T-helper 22 cell (primary cell): ENCODE measurements at regions not wholly inside any gene's neighbourhood (a gene's known extent, or its start where the extent isn't known, plus 50 kb on each side); places are given as distances from the start of the nearest gene placed in this dataset.

Experiments used
- DNase-seq: peaks from one replicate; pipeline ENCODE4 v3.0.0-alpha.2; 2020; ENCODE audit warnings: low read depth

- no peak for DNase-seq
Measured at GRCh38 chr1:87615491-87615890, 286.8 kb downstream of the LMO4 start.

- DNase-seq, result no peak
Measured at GRCh38 chr1:87615901-87616300, 287.2 kb downstream of the LMO4 start.

GRCh38 chr1:87620807-87621206, 292.1 kb downstream of the LMO4 start:
- DNase-seq, result no peak

DNA sequence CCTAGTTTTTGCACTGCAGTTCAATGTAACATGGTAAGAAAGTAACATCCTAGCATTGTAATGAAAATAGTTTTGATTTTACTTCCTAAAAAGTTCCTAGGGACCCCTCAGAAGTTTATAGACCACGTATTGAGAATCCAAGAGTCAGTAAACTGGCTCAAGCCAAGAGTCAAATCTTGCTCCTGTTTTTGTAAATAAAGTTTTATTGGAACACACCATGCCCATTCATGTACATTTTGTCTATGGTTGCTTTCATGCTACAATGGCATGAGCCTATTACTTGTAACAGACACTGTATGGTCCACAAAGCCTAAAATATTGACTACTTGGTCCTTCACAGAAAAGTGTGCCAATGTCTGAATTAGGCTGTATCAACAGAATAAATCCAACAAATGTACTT, 301.0 kb downstream of the LMO4 start:
- no peak for DNase-seq

- no peak for DNase-seq
Measured at GRCh38 chr1:87632232-87632631, 303.6 kb downstream of the LMO4 start.

DNA sequence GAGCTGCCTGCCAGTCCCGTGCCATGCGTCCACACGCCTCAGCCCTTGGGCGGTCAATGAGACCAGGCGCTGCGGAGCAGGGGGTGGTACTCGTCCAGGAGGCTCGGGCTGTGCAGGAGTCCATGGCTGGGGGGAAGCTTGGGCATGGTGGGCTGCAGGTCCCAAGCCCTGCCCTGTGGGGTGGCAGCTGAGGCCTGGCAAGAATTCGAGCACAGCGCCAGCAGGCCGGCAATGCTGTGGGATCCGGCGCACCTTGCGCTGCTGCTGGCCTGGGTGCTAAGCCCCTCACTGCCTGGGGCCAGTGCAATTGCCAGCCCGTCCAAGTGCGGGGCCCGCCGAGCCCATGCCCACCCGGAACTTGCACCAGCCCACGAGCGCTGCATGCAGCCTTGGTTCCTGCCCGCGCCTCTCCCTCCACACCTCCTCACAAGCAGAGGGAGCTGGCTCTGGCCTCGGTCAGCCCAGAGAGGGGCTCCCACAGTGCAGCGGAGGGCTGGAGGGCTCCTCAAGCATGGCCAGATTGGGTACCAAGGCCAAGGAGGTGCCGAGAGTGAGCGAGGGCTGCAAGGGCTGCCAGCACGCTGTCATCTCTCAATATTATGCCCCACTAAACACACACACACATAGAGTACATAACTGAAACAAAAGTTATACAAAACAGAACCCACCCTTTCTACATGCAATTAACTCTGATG, 307.7 kb downstream of the LMO4 start:
- DNase-seq, result no peak

DNA sequence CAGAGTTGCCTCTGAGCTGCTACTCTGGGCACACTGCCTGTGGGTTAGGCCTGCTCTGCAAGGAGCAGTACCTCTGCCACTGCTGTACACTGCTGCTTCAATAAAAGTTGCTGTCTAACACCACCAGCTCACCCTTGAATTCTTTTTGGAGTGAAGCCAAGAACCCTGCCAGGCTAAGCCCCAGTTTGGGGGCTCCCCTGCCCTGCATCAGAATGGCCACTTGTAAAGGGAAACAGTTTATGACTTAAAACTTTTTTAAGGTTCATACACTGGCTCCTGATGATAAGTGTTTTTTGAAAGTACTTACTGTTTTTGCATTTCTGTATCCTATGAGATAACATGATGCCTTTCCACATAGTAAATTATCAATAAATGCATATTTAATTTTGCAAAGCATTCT, 310.0 kb downstream of the LMO4 start:
- DNase-seq, result no peak

DNA sequence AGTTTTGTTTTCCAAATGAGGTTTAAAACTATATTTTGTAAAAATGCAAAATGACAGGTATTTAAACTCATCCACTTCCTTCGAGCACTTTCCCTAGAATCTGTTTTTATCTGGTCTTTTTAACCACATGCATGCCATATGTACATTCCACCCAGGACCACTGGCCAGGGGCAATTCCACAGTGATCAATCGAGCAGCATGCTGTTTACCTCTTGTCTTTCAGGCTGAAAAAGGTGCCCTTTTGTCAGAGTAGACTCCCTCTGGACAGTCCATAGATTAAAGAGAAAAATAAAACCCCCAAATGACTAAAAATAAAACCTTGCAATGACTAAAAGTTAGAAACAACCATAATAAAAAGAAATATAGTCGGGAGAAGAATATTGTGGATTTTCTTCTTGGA, 313.3 kb downstream of the LMO4 start:
- DNase-seq, result no peak

- no peak for DNase-seq
Measured at GRCh38 chr1:87642581-87643221, 314.0 kb downstream of the LMO4 start.

DNA sequence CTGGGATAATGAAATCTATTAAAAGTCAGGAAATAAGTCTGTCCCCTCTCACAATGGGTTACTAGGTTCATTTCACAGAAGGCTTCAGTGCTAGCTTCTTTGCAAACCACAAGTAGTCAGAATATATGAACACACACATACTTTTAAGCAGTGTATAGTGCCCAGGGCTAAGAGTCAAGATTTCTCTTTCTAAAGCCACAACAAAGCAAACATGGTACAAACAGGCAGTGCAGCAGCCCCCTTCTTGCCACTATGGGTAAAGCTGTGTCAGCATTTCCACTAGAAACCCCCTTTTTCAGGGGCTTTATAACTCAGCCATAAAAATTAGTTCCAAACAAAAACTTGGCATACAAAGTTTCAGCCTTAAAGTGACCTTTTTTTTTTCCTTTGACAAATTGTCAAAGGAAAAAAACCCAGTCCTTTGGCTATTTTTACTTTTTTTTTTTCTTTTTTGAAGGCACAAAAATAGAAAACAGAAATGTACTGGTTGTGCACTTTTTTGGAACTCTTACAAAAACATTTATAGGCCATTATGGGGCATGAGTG, 315.4 kb downstream of the LMO4 start:
- no peak for DNase-seq

DNA sequence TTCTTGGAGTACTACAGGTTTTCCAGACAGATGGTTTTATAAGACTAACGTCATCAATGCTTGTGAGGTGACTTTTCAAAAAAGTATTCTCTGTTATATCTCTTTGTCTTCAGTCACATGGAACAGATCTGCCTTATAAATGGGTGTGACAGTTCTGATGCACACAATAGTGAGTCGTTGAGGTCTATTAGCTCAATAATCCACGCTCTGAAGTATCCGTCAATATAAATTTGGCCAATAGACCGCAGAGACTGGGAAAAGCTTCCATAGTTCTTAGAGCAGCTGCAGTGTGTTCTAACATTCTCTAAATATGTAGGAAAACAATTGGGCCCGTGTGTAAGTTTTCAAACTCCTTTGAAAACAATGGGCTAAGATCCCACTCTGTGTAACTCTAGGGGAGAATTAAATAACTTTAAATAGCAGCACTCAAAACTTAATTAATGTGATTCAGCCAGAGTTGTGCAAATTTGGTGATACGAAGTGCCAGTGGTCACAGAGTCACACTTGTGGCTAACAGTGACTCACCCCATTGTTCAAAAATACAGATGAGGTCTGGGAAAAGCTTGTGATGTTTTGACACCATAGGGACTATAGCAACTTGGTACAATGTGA, 316.0 kb downstream of the LMO4 start:
- DNase-seq, result no peak

- DNase-seq, result no peak
Measured at GRCh38 chr1:87647430-87648177, 318.9 kb downstream of the LMO4 start.

GRCh38 chr1:87648323-87649119, 319.8 kb downstream of the LMO4 start:
- no peak for DNase-seq

DNA sequence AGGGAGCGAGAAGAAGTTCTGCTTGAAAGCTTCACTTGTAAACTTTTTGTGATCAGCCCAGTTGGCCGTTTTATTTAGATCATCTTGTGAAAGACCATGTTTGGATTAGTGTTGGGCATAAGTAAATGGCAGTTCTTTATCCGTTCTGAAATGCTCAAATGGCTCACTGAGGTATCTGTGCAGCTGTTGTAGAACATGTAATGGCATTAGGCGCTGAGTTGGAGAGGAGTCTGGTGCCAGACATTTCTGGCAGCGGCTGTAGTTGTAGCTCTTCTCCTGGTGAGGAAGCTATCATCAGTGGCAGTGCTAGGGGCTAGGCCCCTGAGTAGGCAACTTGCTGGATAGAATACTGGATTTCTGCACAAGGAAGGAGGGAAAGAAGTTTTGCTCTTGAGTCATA, 321.6 kb downstream of the LMO4 start:
- DNase-seq, result no peak

GRCh38 chr1:87652176-87652575, 323.5 kb downstream of the LMO4 start:
- DNase-seq, result no peak

DNA sequence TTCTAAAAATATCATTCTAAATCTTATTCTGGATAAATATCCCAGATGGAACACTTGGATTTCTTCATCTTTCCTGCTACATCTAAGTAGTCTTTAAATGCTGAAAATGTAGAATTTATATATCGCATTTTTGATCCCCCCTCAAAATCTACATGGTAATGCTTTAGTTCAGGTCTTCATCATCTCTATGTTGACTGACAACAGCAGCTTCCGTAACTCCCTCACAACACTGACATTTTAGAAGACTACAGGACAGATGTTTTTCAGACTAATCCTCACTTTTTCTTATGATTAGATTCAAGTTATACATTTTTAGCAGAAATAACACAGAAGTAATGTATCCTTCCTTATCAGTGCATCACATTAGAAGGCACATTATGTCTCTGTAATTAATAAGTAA, 336.5 kb downstream of the LMO4 start:
- no peak for DNase-seq

- no peak for DNase-seq
Measured at GRCh38 chr1:87666681-87667080, 338.0 kb downstream of the LMO4 start.

DNA sequence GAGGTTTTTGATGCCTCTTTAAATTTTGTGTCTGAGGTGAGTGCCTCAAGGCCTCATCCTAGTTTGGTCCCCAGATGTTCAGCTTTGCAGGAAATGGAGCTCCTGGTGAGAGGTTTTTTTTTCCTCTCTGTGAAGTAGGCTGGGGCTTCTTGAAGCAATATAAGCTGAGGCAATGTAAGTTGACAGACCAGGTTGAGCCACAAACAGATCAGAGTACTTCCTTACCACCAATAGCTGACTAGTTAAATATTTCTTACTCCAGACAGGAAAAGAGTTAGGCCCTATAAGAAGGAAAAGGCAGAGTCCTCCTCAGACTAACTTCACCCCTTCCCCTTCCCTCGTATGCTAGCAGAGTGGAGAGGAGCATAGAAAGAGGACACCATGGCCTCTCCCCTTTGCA, 341.0 kb downstream of the LMO4 start:
- DNase-seq, result no peak

DNA sequence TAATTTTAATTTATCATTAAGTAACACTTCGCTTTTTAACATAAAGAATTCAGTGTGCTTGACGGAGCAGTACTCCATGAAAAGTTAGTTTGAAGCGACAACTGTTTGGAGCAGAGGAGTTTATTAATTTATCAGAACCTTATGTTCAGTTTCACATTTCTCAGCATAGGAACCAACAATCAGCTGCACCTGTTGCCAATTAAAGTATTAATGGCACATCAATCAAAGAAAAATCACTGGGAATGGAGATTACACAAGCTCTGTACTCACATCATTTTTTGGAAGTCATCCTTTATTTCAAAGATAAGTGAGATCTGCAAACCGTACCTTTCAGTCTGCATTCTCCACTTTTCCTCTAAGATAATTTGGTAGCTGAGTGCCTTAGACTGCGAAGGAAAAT, 344.6 kb downstream of the LMO4 start:
- no peak for DNase-seq

DNA sequence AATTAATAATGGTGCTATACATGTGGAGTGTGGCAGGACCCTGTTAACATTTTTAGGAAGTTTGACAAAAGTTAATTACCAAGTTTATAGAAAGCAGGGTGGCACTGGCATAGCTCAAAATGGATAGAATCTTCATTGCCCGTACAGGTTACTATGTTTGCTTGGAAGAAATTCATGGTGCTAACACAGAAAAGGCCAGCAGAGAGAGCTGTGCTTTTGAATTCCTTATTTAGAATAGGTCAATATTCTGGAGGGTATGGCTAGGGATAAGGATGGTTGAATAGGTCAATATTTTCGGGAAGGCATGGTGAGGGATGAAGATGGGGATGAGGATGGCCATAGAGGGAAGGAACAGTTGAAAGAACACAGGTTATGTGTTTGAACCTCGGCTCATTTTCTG, 345.1 kb downstream of the LMO4 start:
- DNase-seq, result no peak

- no peak for DNase-seq
Measured at GRCh38 chr1:87674791-87675190, 346.1 kb downstream of the LMO4 start.

GRCh38 chr1:87678266-87678665, 349.6 kb downstream of the LMO4 start:
- no peak for DNase-seq
